IPS-18c (cell line): ENCODE measurements at regions not wholly inside any gene's neighbourhood (a gene's known extent, or its start where the extent isn't known, plus 50 kb on each side); places are given as distances from the start of the nearest gene placed in this dataset.

Source experiments
- H3K4me3 ChIP-seq: 2 replicates; pipeline ENCODE4 v1.7.0; 2013; ENCODE audit warnings: low read depth, mild to moderate bottlenecking, low read length, moderate library complexity; ENCODE audit not compliant: insufficient read depth
- H3K9me3 ChIP-seq: one replicate; pipeline ENCODE4 v1.6.1; 2013; ENCODE audit warnings: mild to moderate bottlenecking, low read length, moderate library complexity; ENCODE audit not compliant: control insufficient read depth, insufficient read depth

DNA sequence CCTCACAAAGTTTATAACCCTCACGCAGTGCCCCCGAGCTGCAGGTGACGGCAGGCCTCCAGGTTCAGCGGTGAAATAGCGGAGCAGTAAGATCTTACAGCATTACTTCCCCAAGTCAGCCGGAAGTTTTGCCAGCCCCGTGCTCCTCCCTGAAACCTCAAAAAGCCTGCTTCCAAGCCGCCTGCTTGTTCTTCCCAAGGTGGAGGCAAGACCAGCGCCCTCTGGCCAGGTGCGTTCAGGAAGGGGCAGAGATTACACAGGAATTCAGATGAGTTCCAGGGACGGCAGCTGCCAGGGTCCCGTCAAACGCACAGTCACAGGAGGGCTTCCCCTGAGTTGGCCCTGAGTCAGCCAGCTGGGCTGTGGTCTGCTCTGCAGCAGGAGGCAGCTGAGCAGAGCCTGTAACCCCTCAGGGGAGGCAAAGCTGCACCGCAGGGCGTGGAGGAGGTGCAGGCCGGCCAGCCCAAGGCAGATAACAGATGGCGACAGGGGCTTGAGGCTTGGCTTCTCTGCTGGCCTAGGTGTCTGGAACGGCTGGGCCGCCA is 124.1 kb upstream of the RPS6KA2 start:
- Histone ChIP-seq H3K9me3 (peaks cover 2% of the 10 kb centered on the region), H3K4me3 (no peak overlapping the region)

DNA sequence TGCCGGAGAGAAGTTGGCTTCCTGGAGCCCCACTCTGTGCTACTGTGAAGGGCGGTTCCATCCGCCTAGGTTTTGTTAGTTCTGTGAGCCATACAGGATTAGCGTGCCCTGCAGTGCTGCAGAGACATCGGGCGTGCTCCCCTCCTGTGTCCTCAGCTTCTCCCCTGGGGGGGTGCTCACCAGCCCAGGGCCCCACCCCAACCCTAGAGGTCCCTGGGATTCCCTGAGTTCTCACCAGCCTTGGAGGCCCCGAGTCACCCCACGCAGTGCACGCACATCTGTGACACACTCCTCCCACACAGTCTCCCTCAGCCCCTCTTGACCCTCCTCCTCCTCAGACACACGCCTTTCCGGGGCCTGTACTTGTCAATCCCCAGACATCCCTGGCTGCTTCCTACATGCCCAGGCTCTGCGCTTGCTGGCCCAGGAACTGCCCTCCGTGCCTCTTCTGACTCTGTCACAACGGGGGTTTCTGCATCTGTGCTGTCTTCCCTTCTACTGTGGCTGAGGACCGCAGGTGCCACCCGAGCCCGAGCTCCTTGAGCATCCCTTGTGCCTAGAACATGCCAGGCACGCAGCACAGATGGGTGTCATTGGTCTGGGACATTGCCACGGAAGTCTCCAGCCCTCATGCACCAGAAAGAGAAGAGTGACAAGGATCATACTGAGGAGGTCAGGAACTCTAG is 123.2 kb upstream of the RPS6KA2 start:
- Histone ChIP-seq H3K9me3 (peaks cover 2% of the 10 kb centered on the region), H3K4me3 (no peak overlapping the region)

DNA sequence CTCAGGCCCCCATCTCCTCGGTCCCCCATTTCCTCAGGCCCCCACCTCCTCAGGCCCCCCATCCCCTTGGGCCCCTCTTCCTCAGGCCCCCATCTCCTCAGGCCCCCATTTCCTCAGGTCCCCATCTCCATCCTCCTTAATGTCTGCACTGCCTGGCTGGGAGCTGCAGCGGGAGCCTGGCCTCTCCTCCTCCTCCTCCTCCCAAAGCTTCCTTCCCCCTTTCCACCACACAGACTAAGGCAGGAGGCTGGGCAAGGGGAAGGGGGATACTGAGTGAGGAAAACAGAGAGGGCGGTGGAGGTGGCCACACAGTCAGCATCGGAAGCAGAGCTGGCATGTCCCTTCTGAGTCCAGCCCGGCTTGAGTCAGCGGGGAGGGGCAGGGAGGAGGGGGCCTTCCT is 122.6 kb upstream of the RPS6KA2 start:
- H3K4me3 ChIP-seq, result no peak overlapping the region

DNA sequence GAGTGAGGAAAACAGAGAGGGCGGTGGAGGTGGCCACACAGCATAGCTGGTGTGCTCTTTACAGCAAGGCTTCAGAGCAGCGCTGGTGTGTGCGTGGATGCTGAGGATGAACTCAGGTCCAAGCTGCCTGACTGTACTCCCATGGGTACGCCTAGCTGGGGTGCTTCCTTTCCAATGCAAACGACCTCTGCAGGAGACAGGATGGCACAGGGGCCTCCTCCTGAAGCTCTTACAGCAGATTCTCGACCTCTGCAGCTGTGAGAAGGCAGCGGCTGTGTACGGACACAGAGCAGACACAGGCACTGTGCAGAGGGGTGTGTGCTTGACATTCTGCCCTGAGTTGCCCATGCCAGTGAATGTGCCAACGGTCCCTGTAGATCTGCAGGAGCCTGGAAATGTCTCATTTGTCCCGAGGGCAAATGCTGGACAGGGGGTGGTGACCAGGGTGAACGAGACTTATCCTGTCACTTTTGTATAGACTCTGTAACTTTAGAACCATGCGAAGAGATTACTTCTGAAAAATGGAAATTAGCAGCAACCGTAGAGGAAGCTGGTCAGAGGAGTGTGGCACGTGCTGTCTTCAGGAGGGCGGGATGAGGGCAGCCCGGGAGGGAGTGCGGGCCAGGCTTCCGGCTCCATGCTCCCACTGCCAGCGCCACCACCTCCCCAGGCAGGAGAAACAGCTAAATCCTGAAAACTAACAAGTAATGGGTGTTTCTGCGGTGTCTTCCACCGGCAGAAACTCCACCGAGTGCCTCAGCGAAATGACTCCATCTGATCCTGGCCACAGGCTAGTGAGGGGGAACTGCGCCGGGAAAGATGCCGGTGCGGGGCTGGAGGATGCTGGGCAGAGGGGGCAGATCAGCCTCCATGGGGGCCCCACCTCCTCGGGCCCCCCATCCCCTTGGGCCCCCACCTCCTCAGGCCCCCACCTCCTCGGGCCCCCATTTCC is 120.9 kb upstream of the RPS6KA2 start:
- H3K9me3 ChIP-seq, result no peaks in the 10 kb centered on the region
- no peak overlapping the region for H3K4me3 ChIP-seq

More for the DNA sequence above, 122.6 kb upstream of the RPS6KA2 start:
- peaks cover 2% of the 10 kb centered on the region for H3K9me3 ChIP-seq

DNA sequence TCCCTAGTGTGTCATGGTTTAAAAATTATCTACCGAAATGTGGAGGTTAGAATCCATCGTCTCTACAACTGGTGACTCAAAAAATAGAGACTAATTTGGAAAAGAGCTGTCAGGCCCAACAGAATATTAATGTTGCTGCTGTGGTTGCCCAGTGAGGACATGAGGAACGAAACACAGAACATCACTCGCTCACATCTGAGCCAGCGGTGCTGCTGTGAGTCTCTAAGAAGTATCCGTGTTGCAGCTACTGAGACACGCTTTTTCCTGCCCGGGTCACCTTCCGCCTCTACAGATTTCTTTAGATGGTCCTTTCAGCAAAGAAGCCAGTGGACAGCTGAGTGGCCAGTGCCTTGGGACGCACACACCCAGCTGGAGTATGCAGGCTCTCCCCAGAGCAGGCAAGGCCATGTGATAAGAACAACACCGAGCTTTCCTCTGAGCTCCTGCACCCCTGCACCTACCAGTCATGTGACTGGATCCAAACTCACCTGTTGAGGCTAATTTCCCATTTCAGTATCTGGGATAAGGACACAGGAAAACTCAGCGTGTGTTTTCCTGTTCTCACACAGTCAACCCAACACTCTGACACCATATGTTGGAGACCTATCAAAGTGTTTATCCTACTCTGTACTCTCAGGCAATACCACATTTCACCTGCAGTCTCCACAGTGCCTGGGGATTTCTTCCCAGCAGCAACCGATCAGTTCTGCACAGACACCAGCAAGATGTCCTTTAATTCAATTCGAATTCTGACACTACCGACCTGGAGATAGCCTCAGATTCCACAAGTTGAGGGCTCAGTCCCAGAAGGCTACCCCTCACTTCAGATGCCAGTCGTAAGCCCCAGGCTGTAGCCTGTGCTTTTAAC is 119.0 kb upstream of the RPS6KA2 start:
- Histone ChIP-seq H3K4me3 (no peak overlapping the region), H3K9me3 (no peaks in the 10 kb centered on the region)

DNA sequence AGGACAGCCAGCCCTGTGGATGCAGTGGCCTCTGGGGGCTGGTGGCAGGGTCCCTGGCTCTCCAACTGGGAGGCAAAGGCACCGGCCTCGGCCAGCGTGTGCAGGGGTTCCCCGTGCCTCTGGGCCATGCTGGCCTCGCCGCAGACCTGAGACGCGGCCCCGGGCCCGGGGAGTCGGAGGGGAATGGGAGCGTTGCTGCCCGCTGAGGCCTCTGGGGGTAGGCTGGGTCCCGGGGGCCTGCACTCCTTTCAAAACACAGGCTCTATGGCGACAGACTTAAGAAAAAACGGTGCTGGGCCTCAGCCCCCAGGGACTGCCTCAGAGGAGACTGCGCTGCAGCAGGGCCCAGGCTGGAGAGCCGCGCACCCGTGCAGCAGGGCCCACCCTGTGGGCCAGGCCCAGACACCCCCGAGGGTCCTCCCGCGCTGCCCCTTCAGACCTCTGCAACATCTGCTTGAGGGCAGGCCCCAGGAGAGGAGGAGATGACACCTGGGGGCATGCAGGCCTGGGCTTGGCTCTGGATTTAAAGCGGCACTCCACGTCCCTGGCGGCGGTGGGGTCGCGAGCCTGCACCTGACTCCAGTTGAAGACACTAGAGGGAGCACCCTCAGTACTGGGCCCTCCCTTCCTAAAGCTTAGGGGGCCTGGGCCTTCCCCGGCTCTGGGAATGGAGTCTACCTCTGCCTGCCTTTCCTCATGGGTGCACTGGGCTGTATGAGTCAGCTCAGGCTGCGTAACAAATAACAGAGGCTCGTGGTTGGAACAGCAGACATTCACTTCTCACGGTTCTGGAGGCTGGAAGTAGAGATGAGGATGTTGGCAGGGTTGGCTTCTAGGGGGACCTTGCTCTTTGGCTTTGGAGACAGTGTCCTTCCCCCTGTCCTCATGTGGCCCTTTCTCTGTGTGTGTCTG is 117.4 kb upstream of the RPS6KA2 start:
- no peaks in the 10 kb centered on the region for H3K9me3 ChIP-seq
- no peak overlapping the region for H3K4me3 ChIP-seq

DNA sequence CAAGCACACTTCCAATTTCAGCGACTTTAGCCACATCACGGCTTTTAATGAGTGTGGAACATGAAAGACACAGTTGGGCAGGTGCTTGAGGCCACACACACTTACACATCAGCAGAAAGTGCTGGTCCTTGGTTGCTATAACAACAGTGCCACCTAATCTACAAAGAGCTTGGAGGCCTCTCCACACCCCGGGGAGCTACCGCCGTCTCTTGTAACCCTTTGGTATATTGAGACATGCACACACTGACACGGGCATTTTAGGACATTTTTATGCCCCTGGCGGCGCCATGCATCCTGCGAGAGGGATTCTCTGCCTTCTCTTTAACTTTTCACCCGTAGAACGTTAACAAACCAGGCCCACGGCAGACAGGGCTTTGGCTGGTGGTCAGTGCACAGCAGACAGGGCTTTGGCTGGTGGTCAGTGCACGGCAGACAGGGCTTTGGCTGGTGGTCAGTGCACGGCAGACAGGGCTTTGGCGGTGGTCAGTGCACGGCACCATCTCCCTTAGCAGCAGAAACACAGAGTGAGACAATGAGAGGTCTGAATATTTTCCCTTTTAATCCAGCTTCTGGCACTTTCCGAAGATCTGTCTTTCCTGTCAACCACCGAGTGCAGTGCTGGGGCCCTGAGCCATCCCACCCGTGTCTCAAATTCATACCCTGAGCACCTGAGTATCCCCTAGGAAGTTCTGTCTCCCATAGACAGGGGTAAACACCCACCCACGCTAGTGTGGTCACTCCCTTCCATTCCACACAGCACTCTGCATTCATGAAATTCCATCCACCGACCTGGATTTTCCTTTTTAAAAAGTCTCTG is 116.6 kb upstream of the RPS6KA2 start:
- H3K9me3 ChIP-seq, result no peaks in the 10 kb centered on the region
- no peak overlapping the region for H3K4me3 ChIP-seq

DNA sequence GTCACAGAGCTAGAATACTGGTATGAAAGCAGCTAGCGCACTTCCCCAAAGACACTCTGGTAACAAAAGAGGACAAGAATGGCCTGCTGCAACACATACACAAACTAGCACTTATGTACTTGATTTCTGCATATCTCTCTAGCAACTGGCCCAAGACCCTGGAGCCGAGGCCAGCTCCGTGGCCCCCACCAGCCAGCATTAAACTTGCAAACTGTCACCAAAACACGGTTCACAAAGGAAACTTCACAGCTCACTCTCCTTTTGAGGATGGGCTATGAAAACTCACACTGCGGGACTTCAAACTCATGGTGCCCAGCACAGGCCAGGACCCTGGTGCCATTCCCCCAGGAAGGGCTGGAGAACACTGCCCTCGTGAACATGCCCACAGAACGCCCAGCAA is 115.9 kb upstream of the RPS6KA2 start:
- no peak overlapping the region for H3K4me3 ChIP-seq
- no peaks in the 10 kb centered on the region for H3K9me3 ChIP-seq

DNA sequence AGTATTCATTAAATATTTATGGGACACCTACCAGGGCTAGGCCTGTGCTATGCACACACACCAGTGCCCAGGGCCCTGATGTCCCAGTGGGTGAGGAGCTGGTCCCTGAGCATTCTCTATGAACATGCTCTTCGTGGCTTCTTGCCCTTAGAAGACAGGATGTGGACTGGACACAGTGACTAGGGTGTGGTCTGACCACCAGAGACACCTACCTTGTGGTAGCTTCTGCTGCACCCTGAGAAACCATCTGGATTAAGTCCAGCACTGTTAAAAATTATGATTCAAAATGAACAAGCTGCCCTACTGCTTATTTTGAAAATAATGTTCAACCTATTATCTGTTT is 112.9 kb upstream of the RPS6KA2 start:
- no peak overlapping the region for H3K4me3 ChIP-seq
- no peaks in the 10 kb centered on the region for H3K9me3 ChIP-seq

DNA sequence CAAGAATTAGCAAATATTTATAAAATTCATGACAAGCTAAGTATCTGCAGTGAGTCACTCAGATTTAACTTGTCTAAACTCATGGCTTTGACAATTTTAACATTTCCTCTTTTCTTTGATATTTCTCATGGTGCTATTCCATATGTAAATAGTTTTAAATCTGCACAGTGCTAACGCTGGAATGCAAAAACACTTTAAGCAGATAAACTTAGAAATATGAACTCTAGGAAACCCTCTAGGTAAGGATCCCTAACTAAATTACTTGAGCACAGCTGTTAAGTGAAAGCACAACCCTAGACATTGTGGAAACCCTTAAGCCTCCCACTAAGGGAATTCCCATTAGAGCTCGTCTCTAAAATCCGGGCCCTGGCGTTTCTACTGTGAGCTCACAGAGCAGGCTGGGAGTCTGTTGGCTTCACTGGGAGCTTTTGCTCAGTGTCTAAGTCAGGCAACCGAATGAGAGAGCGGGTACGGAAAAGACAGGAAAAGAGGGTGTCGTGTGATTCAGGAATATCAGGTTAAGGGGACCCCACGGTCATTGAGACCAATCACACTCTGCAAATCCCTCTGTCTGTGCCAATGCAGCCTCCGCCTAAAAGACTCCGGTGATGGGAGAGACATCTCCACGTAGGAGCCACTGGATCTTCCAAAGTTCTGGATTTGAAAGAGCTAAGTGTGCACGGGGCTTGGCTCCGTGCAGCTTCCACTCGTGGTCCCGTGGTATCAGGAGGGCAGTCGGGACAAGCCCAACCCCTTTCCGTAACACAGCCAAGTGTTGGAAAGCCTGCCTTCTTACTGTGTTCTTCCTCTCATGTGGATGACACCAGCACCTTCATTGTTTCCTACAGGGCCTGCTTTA is 112.3 kb upstream of the RPS6KA2 start:
- Histone ChIP-seq H3K4me3 (no peak overlapping the region), H3K9me3 (no peaks in the 10 kb centered on the region)

DNA sequence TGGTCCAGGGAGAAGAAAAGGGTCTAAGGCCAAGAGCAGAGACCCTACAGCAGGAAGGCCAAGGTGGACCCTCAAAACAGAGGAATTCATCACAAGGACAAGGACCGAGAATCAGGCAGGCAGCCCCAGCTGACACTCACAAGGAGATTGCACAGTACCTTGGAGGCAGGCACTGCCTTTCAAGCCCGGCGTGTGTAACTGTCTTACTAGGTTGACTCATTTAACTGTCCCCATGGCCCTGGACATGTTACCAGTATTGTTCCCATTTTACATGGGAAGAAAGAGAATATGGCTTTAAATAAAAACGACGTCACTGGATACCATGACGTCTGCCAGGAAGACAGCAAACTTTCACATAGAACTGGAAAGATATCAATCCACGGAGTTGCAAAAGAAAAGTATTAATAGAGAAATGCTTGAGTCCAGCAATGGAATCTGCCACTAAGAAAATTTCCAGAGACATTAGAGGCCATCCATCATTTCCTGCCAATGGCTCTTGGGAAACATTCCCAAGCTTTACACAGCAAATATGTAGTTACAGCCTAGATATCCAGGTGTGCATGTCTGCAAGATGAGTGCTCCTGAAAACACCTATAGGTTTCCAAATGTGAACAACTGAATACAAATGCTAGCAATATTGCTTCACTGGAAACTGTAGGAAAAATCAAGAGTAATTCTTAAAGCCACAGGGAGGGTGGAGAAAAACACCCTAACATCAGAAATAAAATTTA is 111.5 kb upstream of the RPS6KA2 start:
- Histone ChIP-seq H3K4me3 (no peak overlapping the region), H3K9me3 (no peaks in the 10 kb centered on the region)

DNA sequence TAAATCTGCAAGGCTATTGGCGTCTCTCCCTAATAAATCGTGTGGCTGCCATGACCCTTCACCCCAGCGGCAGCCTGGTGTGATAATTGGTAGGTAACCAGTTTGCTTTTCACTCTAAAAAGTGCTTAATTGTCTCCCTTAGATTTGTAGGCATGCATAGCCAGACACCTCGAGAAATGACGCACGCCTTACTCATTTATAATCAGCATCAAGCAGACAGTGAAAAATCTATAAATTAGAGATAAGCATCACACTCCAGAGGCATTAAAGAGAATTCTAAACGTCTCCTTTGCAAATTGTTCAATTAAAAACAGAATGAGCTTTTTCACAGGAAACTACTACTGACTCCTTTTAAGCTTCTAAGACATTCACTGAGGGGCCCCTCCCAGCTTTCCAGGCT is 110.2 kb upstream of the RPS6KA2 start:
- Histone ChIP-seq H3K4me3 (no peak overlapping the region), H3K9me3 (no peaks in the 10 kb centered on the region)

DNA sequence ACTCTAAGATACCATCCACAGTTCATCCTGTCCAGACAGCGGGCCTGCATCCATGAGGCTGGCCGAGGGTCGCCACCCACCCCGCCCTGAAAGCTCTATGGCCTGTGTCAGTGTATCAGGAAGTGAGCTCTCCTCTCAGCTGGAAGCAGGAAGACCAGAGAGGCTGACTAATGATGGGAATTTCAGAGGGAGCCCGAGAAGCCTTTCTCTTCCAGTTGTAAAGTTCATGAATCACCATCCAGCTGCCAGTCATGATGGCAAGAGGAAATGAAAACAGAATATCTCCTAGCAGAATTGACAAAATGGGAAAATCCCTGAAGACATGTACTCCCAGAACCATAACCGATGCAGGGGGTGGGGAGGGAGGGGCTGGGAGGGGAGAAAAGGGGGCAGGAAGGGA is 109.6 kb upstream of the RPS6KA2 start:
- no peak overlapping the region for H3K4me3 ChIP-seq

DNA sequence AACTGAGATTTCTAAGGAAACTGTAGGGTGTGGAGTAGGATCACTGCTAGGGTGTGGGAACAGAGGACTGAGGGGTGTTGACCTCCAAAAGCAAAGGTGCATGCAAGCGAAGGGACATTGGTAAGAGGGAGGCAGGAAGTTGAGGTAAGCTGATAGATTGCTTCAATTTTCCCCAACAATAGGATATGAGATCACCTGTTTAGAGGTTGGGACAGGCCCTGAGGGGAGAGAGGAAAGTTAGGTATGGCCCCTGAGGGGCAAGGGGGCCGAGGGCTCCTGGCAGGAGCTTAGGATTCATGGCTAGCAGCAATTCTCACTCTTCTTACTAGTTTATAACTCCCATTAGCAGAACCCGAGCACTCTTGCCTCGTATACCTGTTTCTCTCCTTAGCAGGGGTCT is 106.8 kb upstream of the RPS6KA2 start:
- Histone ChIP-seq H3K4me3 (no peak overlapping the region), H3K9me3 (no peaks in the 10 kb centered on the region)

More for the DNA sequence above, 109.6 kb upstream of the RPS6KA2 start:
- no peaks in the 10 kb centered on the region for H3K9me3 ChIP-seq
